C4-2B (cell line): ENCODE measurements at regions not wholly inside any gene's neighbourhood (a gene's known extent, or its start where the extent isn't known, plus 50 kb on each side); places are given as distances from the start of the nearest gene placed in this dataset.

Experiments used
- CTCF ChIP-seq: fragments of 450-650 bp; conservative IDR thresholded peaks from 2 replicates; pipeline ENCODE4 v1.5.1; 2017; ENCODE audit warnings: mild to moderate bottlenecking
- ZFX ChIP-seq: fragments of 450-650 bp; IDR thresholded peaks from 2 replicates; pipeline ENCODE4 v1.6.1; 2017

- TF ChIP-seq CTCF (no peak), ZFX (no peak)
Measured at GRCh38 chr6:33931799-33932198, 128.0 kb upstream of the MLN start.
